HepG2 (cell line): ENCODE measurements at regions not wholly inside any gene's neighbourhood (a gene's known extent, or its start where the extent isn't known, plus 50 kb on each side); places are given as distances from the start of the nearest gene placed in this dataset.

Experiments used
- ATAC-seq: fragments of 200-7000 bp; cut with Tn5 transposase; 3 replicates; pipeline ENCODE4 v1.9.1; 2020; ENCODE audit warnings: mild to moderate bottlenecking, moderate library complexity
- BruUV-seq: library from RNA; stranded (reverse); fragments of 400-500 nt; replicated peaks from 2 replicates; lab custom pipeline; 2021; lab: Mats Ljungman, UMichigan
- CTCF ChIA-PET: fragments of 300-600 bp; formaldehyde crosslinking; extraction: SDS; loops from one replicate; lab custom pipeline; 2021; ENCODE audit warnings: low total read pairs, inconsistent platforms, low intra/inter-chr PET ratio; lab: Yijun Ruan, JAX
- POLR2A ChIA-PET: fragments of 350-600 bp; sonication (Branson Sonifier 250); formaldehyde crosslinking; loops from one replicate; lab custom pipeline; 2020; ENCODE audit warnings: antibody characterized with exemption, inconsistent platforms; lab: Yijun Ruan, JAX
- DNase-seq: peaks from one replicate; pipeline ENCODE4 v3.0.0-alpha.2; 2015; ENCODE audit warnings: low spot score
- FAIRE-seq: peaks from 3 replicates; lab custom pipeline; 2011; peaks lifted over from hg19 to GRCh38; lab: Jason Lieb, UNC
- H2AFZ ChIP-seq: one replicate; pipeline ENCODE4 v1.6.1; 2011; ENCODE audit warnings: low read length, inconsistent platforms
- H3K27ac ChIP-seq: fragments of 300-600 bp; 3 replicates; pipeline ENCODE4 v1.8.0; 2011; ENCODE audit warnings: mixed run types, mild to moderate bottlenecking, mixed read lengths, low read length, inconsistent platforms; ENCODE audit not compliant: insufficient read depth; ENCODE audit errors: extremely low read length
- H3K27me3 ChIP-seq, 2 experiments: fragments of 200-600 bp in 1 of 2; 2 replicates in 1 of 2; 3 replicates in 1 of 2; pipeline versions ENCODE4 v1.6.0 to v1.8.0; 2011; ENCODE audit warnings: low read length in 2 of 2, mild to moderate bottlenecking in 2 of 2, moderate library complexity in 2 of 2, inconsistent platforms in 1 of 2; ENCODE audit not compliant: insufficient read depth in 2 of 2, control insufficient read depth in 1 of 2
- H3K36me3 ChIP-seq, 2 experiments: fragments of 200-600 bp in 1 of 2; replicated peaks in 1 of 2; 2 replicates in 1 of 2; 3 replicates in 1 of 2; pipeline versions ENCODE4 v1.5.1 to v1.8.0; 2011; ENCODE audit warnings: low read length in 2 of 2, inconsistent platforms in 1 of 2; ENCODE audit not compliant: insufficient read depth in 2 of 2, control insufficient read depth in 1 of 2
- H3K4me1 ChIP-seq: 2 replicates; pipeline ENCODE4 v1.5.1; 2012; ENCODE audit warnings: low read length, inconsistent platforms; ENCODE audit not compliant: insufficient read depth
- H3K4me2 ChIP-seq: 2 replicates; pipeline ENCODE4 v1.6.0; 2011; ENCODE audit warnings: low read depth, low read length, inconsistent platforms
- H3K4me3 ChIP-seq, 3 experiments: fragments of 200-600 bp in 1 of 3; sonication (generic), shearing (Covaris generic) in 1 of 3; replicated peaks in 1 of 3; 2 replicates each; pipeline ENCODE4 v1.5.1; 2011 to 2016; ENCODE audit warnings: low read length in 3 of 3, inconsistent platforms in 2 of 3, low read depth in 2 of 3, mild to moderate bottlenecking in 2 of 3, control low read depth in 1 of 3, mixed read lengths in 1 of 3; ENCODE audit not compliant: insufficient read depth in 1 of 3
- H3K79me2 ChIP-seq: one replicate; pipeline ENCODE4 v1.6.1; 2011; ENCODE audit warnings: low read length, inconsistent platforms; ENCODE audit not compliant: insufficient read depth
- H3K9ac ChIP-seq: 2 replicates; pipeline ENCODE4 v1.6.0; 2011; ENCODE audit warnings: mild to moderate bottlenecking, low read depth, low read length, inconsistent platforms; ENCODE audit not compliant: insufficient read depth
- H3K9me3 ChIP-seq: 2 replicates; pipeline ENCODE4 v1.5.1; 2012; ENCODE audit warnings: mild to moderate bottlenecking, low read length
- H4K20me1 ChIP-seq: 2 replicates; pipeline ENCODE4 v1.6.0; 2011; ENCODE audit warnings: inconsistent platforms, mild to moderate bottlenecking, low read length, moderate library complexity; ENCODE audit not compliant: insufficient read depth
- ATF3 ChIP-seq: sonication (generic); formaldehyde crosslinking; IDR thresholded peaks from 2 replicates; pipeline ENCODE4 v1.4.0; 2020; ENCODE audit warnings: missing genetic modification reagents
- GMEB2 ChIP-seq: IDR thresholded peaks from 2 replicates; pipeline ENCODE4 v1.6.1; 2016; ENCODE audit warnings: missing biosample characterization, missing genetic modification reagents, low read depth
- LCORL ChIP-seq, 2 experiments: fragments of 450-650 bp in 1 of 2; sonication (generic) in 1 of 2; formaldehyde crosslinking in 1 of 2; IDR thresholded peaks; 2 replicates each; pipeline versions ENCODE4 v1.5.0 to v1.6.1; 2017 to 2020; ENCODE audit warnings: antibody characterized with exemption in 1 of 2, missing genetic modification reagents in 1 of 2
- NPAS2 ChIP-seq: sonication (generic); formaldehyde crosslinking; IDR thresholded peaks from 2 replicates; pipeline ENCODE4 v1.8.0; 2022; ENCODE audit warnings: mild to moderate bottlenecking, missing genetic modification reagents, borderline replicate concordance
- PHF21A ChIP-seq: sonication (generic); formaldehyde crosslinking; IDR thresholded peaks from 2 replicates; pipeline ENCODE4 v1.5.0; 2020; ENCODE audit warnings: mild to moderate bottlenecking, missing genetic modification reagents
- ZBTB44 ChIP-seq: sonication (generic); formaldehyde crosslinking; IDR thresholded peaks from 2 replicates; pipeline ENCODE4 v1.4.0; 2020; ENCODE audit warnings: missing genetic modification reagents
- ZNF10 ChIP-seq: sonication (generic); formaldehyde crosslinking; IDR thresholded peaks from 2 replicates; pipeline ENCODE4 v1.4.0; 2020; ENCODE audit warnings: mild to moderate bottlenecking, low read depth, missing genetic modification reagents, borderline replicate concordance
- ZNF225 ChIP-seq: sonication (generic); formaldehyde crosslinking; IDR thresholded peaks from 2 replicates; pipeline ENCODE4 v1.4.0; 2020; ENCODE audit warnings: mild to moderate bottlenecking, missing genetic modification reagents
- ZNF333 ChIP-seq: sonication (generic); formaldehyde crosslinking; IDR thresholded peaks from 2 replicates; pipeline ENCODE4 v1.4.0; 2020; ENCODE audit warnings: mild to moderate bottlenecking, missing genetic modification reagents, borderline replicate concordance
- ZNF414 ChIP-seq: sonication (generic); formaldehyde crosslinking; IDR thresholded peaks from 2 replicates; pipeline ENCODE4 v1.5.0; 2020; ENCODE audit warnings: missing genetic modification reagents
- ZNF598 ChIP-seq: sonication (generic); formaldehyde crosslinking; IDR thresholded peaks from 2 replicates; pipeline ENCODE4 v1.5.1; 2020; ENCODE audit warnings: mild to moderate bottlenecking, missing genetic modification reagents, borderline replicate concordance
- ZNF607 ChIP-seq: sonication (generic); formaldehyde crosslinking; IDR thresholded peaks from 2 replicates; pipeline ENCODE4 v1.5.1; 2020; ENCODE audit warnings: missing genetic modification reagents, mild to moderate bottlenecking, borderline replicate concordance
- ZNF737 ChIP-seq: sonication (generic); formaldehyde crosslinking; IDR thresholded peaks from 2 replicates; pipeline ENCODE4 v1.5.0; 2020; ENCODE audit warnings: missing genetic modification reagents, mild to moderate bottlenecking, borderline replicate concordance
- ZNF766 ChIP-seq: sonication (generic); formaldehyde crosslinking; IDR thresholded peaks from 2 replicates; pipeline ENCODE4 v1.5.0; 2020; ENCODE audit warnings: missing genetic modification reagents, borderline replicate concordance
- ZNF768 ChIP-seq: sonication (generic); formaldehyde crosslinking; IDR thresholded peaks from 2 replicates; pipeline ENCODE4 v1.4.0; 2020; ENCODE audit warnings: missing genetic modification reagents
- ZNF839 ChIP-seq: sonication (generic); formaldehyde crosslinking; IDR thresholded peaks from 2 replicates; pipeline ENCODE4 v1.4.0; 2020; ENCODE audit warnings: missing genetic modification reagents, mild to moderate bottlenecking, borderline replicate concordance
- ZSCAN20 ChIP-seq: sonication (generic); formaldehyde crosslinking; IDR thresholded peaks from 2 replicates; pipeline ENCODE4 v1.4.0; 2020; ENCODE audit warnings: missing genetic modification reagents, mild to moderate bottlenecking, borderline replicate concordance
- WGBS: methylation state at CpG from one replicate; pipeline ENCODE4 v1.1.6; 2017; ENCODE audit warnings: low lambda C conversion rate; 5-methylcytosine and 5-hydroxymethylcytosine counted together
- in situ Hi-C: cut with HindIII; loops from 2 replicates; pipeline ENCODE4 v1.10.0; 2017; ENCODE audit warnings: low pct_unique_long_range_greater_than_20kb; ENCODE audit not compliant: extremely low pct_ligation_motif_present
- intact Hi-C: fragments of 100-400 bp; cut with micrococcal nuclease; formaldehyde crosslinking; loops from one replicate; pipeline ENCODE4 v1.10.0; 2022; ENCODE audit not compliant: unreplicated experiment

- BruUV-seq, result no TSS peak
- CTCF ChIA-PET, result no interaction called here
- Histone ChIP-seq H3K27me3 (peaks cover under 1 to 2% of the 10 kb centered on the region in 2 experiments; a peak in 1 of 5 replicates), H4K20me1 (no peaks in the 10 kb centered on the region), H3K36me3 (no peaks in the 10 kb centered on the region), H3K4me3 (no peak overlapping the region), H3K27ac (no peak overlapping the region), H2AFZ (no peak overlapping the region), H3K9ac (no peak overlapping the region), H3K9me3 (no peaks in the 10 kb centered on the region), H3K4me2 (no peak overlapping the region), H3K79me2 (no peaks in the 10 kb centered on the region), H3K4me1 (no peaks in the 10 kb centered on the region)
- WGBS, result 45% methylated on average over 5 of the region's 6 CpGs
- in situ Hi-C loops (no loop called here), intact Hi-C loops (no loop called here)
- TF ChIP-seq ZSCAN20 (CRISPR knock-in tag) (no peak), NPAS2 (CRISPR knock-in tag) (no peak), ATF3 (CRISPR knock-in tag) (no peak), ZNF766 (CRISPR knock-in tag) (no peak), ZNF607 (CRISPR knock-in tag) (no peak), ZNF598 (CRISPR knock-in tag) (no peak), GMEB2 (no peak), ZNF414 (CRISPR knock-in tag) (no peak), PHF21A (CRISPR knock-in tag) (no peak), ZNF225 (CRISPR knock-in tag) (no peak), ZBTB44 (CRISPR knock-in tag) (no peak), ZNF333 (CRISPR knock-in tag) (no peak), ZNF839 (CRISPR knock-in tag) (no peak), ZNF10 (CRISPR knock-in tag) (no peak), ZNF737 (CRISPR knock-in tag) (no peak), LCORL (IDR thresholded peaks at IDR 0.05) (no peak), LCORL (CRISPR knock-in tag; IDR thresholded peaks at IDR 0.05) (no peak), ZNF768 (no peak)
- POLR2A ChIA-PET, result no interaction called here
- no peak for FAIRE-seq
- no peak for ATAC-seq
- DNase-seq, result no peak
Measured at GRCh38 chr3:72256716-72257115, 471.8 kb upstream of the PROK2 start.
